ENCODE measurements at regions not wholly inside any gene's neighbourhood (a gene's known extent, or its start where the extent isn't known, plus 50 kb on each side); places are given as distances from the start of the nearest gene placed in this dataset.
"Not testable (repeated sequence)": the region's sequence is repeated elsewhere in the genome, so short reads cannot be mapped to it uniquely, and the experiment has no call there.

- Histone ChIP-seq H3K27ac (no peak overlapping the region), H3K4me1 (replicated peaks) (no peaks in the 10 kb centered on the region), H3K36me3 (no peaks in the 10 kb centered on the region), H3K27me3 (replicated peaks) (no peaks in the 10 kb centered on the region), H3K4me3 (no peak overlapping the region), H3K9me3 (replicated peaks) (no peaks in the 10 kb centered on the region)
- no peak for DNase-seq (ENCODE audit: low read depth in 1 of 2, low spot score in 2 of 2)
Measured at GRCh38 chr6:4433199-4433598, 297.8 kb upstream of the ECI2 start.

- no peaks in the 10 kb centered on the region for H3K36me3 ChIP-seq
- no peak overlapping the region for H3K27ac ChIP-seq
- no peaks in the 10 kb centered on the region for H3K27me3 ChIP-seq (replicated peaks)
- H3K4me1 ChIP-seq (replicated peaks) = no peaks in the 10 kb centered on the region
- no peak for DNase-seq (ENCODE audit: low read depth in 1 of 2, low spot score in 2 of 2)
- H3K9me3 ChIP-seq (replicated peaks) = no peaks in the 10 kb centered on the region
- no peak overlapping the region for H3K4me3 ChIP-seq
Measured at GRCh38 chr6:4426968-4427367, 291.6 kb upstream of the ECI2 start.

DNA sequence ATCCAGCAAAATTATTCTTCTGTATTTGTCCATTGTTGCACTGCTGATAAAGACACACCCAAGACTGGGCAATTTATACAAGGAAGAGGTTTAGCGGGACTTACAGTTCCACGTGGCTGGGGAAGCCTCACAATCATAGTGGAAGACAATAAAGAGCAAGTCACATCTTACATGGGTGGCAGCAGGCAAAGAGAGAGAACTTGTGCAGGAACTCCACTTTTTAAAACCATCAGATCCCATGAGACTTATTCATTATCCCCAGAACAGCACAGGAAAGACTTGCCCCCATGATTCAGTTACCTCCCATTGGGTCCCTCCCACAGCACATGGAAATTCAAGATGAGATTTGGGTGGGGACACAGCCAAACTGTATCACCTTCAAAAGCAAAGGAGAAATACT is 286.5 kb upstream of the ECI2 start:
- Histone ChIP-seq H3K27me3 (replicated peaks) (no peaks in the 10 kb centered on the region), H3K4me1 (replicated peaks) (no peaks in the 10 kb centered on the region), H3K36me3 (no peaks in the 10 kb centered on the region), H3K9me3 (replicated peaks) (no peaks in the 10 kb centered on the region), H3K4me3 (no peak overlapping the region), H3K27ac (no peak overlapping the region)
- no peak for DNase-seq (ENCODE audit: low read depth in 1 of 2, low spot score in 2 of 2)

- Histone ChIP-seq H3K27ac (no peak overlapping the region), H3K4me1 (replicated peaks) (no peaks in the 10 kb centered on the region), H3K36me3 (no peaks in the 10 kb centered on the region), H3K4me3 (no peak overlapping the region), H3K27me3 (replicated peaks) (no peaks in the 10 kb centered on the region), H3K9me3 (replicated peaks) (no peaks in the 10 kb centered on the region)
- no peak for DNase-seq (ENCODE audit: low read depth in 1 of 2, low spot score in 2 of 2)
Measured at GRCh38 chr6:4420160-4420865, 284.9 kb upstream of the ECI2 start.

- DNase-seq (ENCODE audit: low read depth in 1 of 2, low spot score in 2 of 2) = no peak
- no peak overlapping the region for H3K4me3 ChIP-seq
- no peaks in the 10 kb centered on the region for H3K27me3 ChIP-seq (replicated peaks)
- no peaks in the 10 kb centered on the region for H3K4me1 ChIP-seq (replicated peaks)
- no peaks in the 10 kb centered on the region for H3K36me3 ChIP-seq
- no peaks in the 10 kb centered on the region for H3K9me3 ChIP-seq (replicated peaks)
- H3K27ac ChIP-seq = no peak overlapping the region
Measured at GRCh38 chr6:4415549-4415948, 280.2 kb upstream of the ECI2 start.

DNA sequence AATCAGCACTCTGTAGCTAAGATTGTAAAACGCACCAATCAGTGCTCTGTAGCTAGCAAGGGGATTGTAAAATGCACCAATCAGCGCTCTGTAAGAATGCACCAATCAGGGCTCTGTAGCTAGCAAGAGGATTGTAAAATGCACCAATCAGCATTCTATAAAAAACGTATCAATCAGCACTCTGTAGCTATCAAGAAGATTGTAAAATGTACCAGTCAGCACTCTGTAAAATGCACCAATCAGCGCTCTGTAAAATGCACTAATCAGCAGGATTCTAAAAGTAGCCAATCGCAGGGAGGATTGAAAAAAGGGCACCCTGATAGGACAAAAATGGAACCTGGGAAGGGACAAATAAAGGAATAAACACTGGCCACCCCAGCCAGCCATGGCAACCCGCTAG is 278.7 kb upstream of the ECI2 start:
- H3K36me3 ChIP-seq; H3K4me3 ChIP-seq; H3K9me3 ChIP-seq (replicated peaks); H3K27ac ChIP-seq; H3K4me1 ChIP-seq (replicated peaks); H3K27me3 ChIP-seq (replicated peaks); DNase-seq (ENCODE audit: low read depth in 1 of 2, low spot score in 2 of 2): not testable (repeated sequence)

DNA sequence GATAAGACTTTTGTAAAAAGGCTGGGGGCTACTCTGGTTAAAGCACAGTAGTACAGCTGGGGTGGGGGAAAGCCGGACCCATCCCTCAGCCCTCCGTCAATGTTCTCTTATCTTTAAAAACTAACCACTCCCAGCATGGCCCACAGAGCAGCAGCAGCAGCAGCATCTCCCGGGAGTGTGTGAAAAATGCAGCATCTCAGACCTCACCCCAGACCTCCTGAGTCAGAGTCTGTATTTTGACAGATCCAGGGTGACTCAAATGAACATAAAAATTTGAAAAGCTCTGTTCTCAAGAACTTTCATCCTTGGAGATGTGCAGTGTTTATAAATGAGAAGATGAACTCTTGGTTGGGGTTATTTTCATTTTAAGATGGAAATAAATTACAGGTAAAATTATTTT is 277.7 kb upstream of the ECI2 start:
- Histone ChIP-seq H3K36me3 (no peaks in the 10 kb centered on the region), H3K4me1 (replicated peaks) (no peaks in the 10 kb centered on the region), H3K27me3 (replicated peaks) (no peaks in the 10 kb centered on the region), H3K9me3 (replicated peaks) (no peaks in the 10 kb centered on the region), H3K4me3 (no peak overlapping the region), H3K27ac (no peak overlapping the region)
- DNase-seq (ENCODE audit: low read depth in 1 of 2, low spot score in 2 of 2) = no peak

GRCh38 chr6:4412488-4412887 is 277.1 kb upstream of the ECI2 start:
- no peaks in the 10 kb centered on the region for H3K36me3 ChIP-seq
- no peaks in the 10 kb centered on the region for H3K27me3 ChIP-seq (replicated peaks)
- no peak for DNase-seq (ENCODE audit: low read depth in 1 of 2, low spot score in 2 of 2)
- H3K9me3 ChIP-seq (replicated peaks) = no peaks in the 10 kb centered on the region
- H3K4me1 ChIP-seq (replicated peaks) = no peaks in the 10 kb centered on the region
- H3K27ac ChIP-seq = no peak overlapping the region
- H3K4me3 ChIP-seq = no peak overlapping the region

DNA sequence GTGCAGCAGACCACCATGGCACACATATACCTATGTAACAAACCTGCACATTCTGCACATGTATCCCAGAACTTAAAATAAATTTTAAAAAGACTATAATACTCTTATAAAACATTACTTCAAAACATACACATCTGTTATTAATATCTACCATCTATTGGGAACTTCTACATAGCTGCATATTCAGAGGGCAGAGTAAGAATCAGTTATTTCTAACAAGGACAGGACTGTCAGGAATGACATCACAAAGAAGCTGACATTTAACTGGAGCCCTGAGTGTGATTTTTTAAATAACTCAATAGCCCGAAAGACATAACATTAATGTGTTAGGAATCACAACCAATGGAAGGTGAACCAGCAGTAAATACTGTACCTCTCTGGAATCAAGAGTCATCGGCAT is 276.7 kb upstream of the ECI2 start:
- Histone ChIP-seq H3K27me3 (replicated peaks) (no peaks in the 10 kb centered on the region), H3K4me3 (no peak overlapping the region), H3K9me3 (replicated peaks) (no peaks in the 10 kb centered on the region), H3K36me3 (no peaks in the 10 kb centered on the region), H3K4me1 (replicated peaks) (no peaks in the 10 kb centered on the region), H3K27ac (no peak overlapping the region)
- no peak for DNase-seq (ENCODE audit: low read depth in 1 of 2, low spot score in 2 of 2)

- not testable (repeated sequence) for H3K27me3 ChIP-seq (replicated peaks); H3K36me3 ChIP-seq; H3K9me3 ChIP-seq (replicated peaks); DNase-seq (ENCODE audit: low read depth in 1 of 2, low spot score in 2 of 2); H3K27ac ChIP-seq; H3K4me1 ChIP-seq (replicated peaks); H3K4me3 ChIP-seq
Measured at GRCh38 chr6:4407710-4408109, 272.3 kb upstream of the ECI2 start.

DNA sequence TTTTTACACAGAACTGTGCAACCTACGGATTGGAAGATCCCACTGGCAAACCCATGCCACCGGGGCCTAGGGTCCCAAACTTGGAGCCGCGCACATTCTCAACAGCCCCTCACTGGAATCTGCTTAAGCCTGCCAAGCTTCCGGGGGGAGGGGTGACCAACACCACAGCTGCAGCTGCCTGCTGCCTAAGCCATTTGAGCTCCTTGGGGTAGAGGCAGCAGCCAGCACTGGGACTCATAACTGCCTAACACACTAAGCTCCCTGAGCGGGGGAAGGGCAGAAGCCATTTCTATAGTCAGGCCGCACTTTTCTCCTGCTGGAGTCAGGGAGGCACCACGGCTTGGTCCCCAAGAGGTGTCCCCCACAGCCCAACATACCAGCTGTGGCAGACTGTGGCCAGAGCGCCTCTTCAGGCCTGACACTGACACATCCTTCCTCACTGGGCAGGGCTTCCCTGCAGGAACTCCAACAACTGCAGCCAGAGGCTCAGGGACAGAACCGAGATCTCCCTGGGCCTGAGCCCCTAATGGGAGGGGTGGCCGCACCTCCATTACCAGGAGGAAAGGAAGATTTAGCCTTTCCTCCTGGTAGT is 270.3 kb upstream of the ECI2 start:
- H3K4me3 ChIP-seq = no peak overlapping the region
- H3K36me3 ChIP-seq = no peaks in the 10 kb centered on the region
- peaks cover 14% of the 10 kb centered on the region for H3K4me1 ChIP-seq (replicated peaks)
- no peaks in the 10 kb centered on the region for H3K27me3 ChIP-seq (replicated peaks)
- no peaks in the 10 kb centered on the region; the same call in 1 of the 2 replicates for H3K9me3 ChIP-seq (replicated peaks)
- DNase-seq (ENCODE audit: low read depth in 1 of 2, low spot score in 2 of 2) = peak in 1 of 2 experiments; percentile 32
- H3K27ac ChIP-seq = no peak overlapping the region

DNA sequence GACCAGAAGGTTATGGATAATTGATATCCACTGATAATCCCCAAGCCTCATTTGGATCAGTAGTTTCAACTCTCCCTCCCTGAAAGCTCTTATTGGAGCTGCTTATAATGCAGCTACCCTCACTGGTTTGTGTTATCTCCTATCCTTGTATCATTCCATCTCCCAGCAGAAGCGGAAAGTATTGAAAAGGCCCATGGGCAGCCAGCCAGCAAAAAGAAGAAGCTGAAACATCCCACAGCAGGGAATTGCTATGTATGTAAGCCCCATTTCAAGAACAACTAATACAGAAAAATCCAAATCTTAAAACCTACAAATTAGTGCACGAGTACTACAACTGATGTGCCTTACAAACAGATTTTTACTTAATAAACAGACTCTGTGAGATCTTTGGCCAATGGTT is 269.0 kb upstream of the ECI2 start:
- DNase-seq (ENCODE audit: low read depth in 1 of 2, low spot score in 2 of 2) = no peak
- Histone ChIP-seq H3K9me3 (replicated peaks) (no peaks in the 10 kb centered on the region; the same call in 1 of the 2 replicates), H3K27me3 (replicated peaks) (no peaks in the 10 kb centered on the region), H3K4me1 (replicated peaks) (peaks cover 14% of the 10 kb centered on the region), H3K36me3 (no peaks in the 10 kb centered on the region), H3K4me3 (no peak overlapping the region), H3K27ac (no peak overlapping the region)

GRCh38 chr6:4403828-4404227 is 268.5 kb upstream of the ECI2 start:
- Histone ChIP-seq H3K36me3 (no peaks in the 10 kb centered on the region), H3K9me3 (replicated peaks) (no peaks in the 10 kb centered on the region; the same call in 1 of the 2 replicates), H3K4me3 (no peak overlapping the region), H3K27me3 (replicated peaks) (no peaks in the 10 kb centered on the region), H3K4me1 (replicated peaks) (peaks cover 14% of the 10 kb centered on the region), H3K27ac (no peak overlapping the region)
- DNase-seq (ENCODE audit: low read depth in 1 of 2, low spot score in 2 of 2) = no peak

- Histone ChIP-seq H3K36me3 (no peaks in the 10 kb centered on the region), H3K27ac (peak overlapping the region; percentile 41), H3K4me1 (replicated peaks) (peaks cover 14% of the 10 kb centered on the region), H3K9me3 (replicated peaks) (no peaks in the 10 kb centered on the region; the same call in 1 of the 2 replicates), H3K4me3 (no peak overlapping the region), H3K27me3 (replicated peaks) (no peaks in the 10 kb centered on the region)
- DNase-seq (ENCODE audit: low read depth in 1 of 2, low spot score in 2 of 2) = no peak
Measured at GRCh38 chr6:4403023-4403752, 267.8 kb upstream of the ECI2 start.

All from SJSA1 (cell line).